ENCODE measurements at regions not wholly inside any gene's neighbourhood (a gene's known extent, or its start where the extent isn't known, plus 50 kb on each side); places are given as distances from the start of the nearest gene placed in this dataset.

GRCh38 chr13:103698000-103698399, 631.8 kb upstream of the SLC10A2 start:
- Mint-ChIP-seq H3K4me3 (no peak overlapping the region), H3K27me3 (ENCODE audit: insufficient read depth, low read depth, poor library complexity) (peaks cover 7% of the 10 kb centered on the region), H3K36me3 (ENCODE audit: low read depth) (no peaks in the 10 kb centered on the region), H3K9me3 (no peaks in the 10 kb centered on the region; the same call in 2 of the 3 replicates), H3K27ac (peak overlapping the region; percentile 48; the same call in 1 of the 2 replicates), H3K4me1 (peaks cover 15% of the 10 kb centered on the region; the same call in 2 of the 3 replicates)
- no peak for TF ChIP-seq NANOG (IDR thresholded peaks at IDR 0.05; ENCODE audit: borderline replicate concordance)
- TF ChIP-seq ZNF114 (CRISPR knock-in tag; IDR thresholded peaks at IDR 0.05) = no peak
- no peak for TF ChIP-seq ZNF462 (CRISPR knock-in tag; IDR thresholded peaks at IDR 0.05)
- TF ChIP-seq ZNF331 (CRISPR knock-in tag; IDR thresholded peaks at IDR 0.05; ENCODE audit: low read depth) = no peak
- TF ChIP-seq CTCF (conservative IDR thresholded peaks at IDR 0.05; ENCODE audit: low read depth in 2 of 2) = no peak
- TF ChIP-seq EZH2 (IDR thresholded peaks at IDR 0.05; ENCODE audit: low read depth, unreplicated experiment) = no peak
- TF ChIP-seq ETS1 (IDR thresholded peaks at IDR 0.05) = no peak
- no peak for TF ChIP-seq POLR2AphosphoS5 (IDR thresholded peaks at IDR 0.05; ENCODE audit: low read depth)
- no peak for TF ChIP-seq JUNB (IDR thresholded peaks at IDR 0.05; ENCODE audit: unreplicated experiment)
- TF ChIP-seq STAT1 (IDR thresholded peaks at IDR 0.05; ENCODE audit: unreplicated experiment) = no peak
- TF ChIP-seq EZH2phosphoT487 (IDR thresholded peaks at IDR 0.05; ENCODE audit: unreplicated experiment) = no peak
- TF ChIP-seq REST (IDR thresholded peaks at IDR 0.05; ENCODE audit: unreplicated experiment) = no peak
- no peak for TF ChIP-seq CREB1 (CRISPR knock-in tag; IDR thresholded peaks at IDR 0.05; ENCODE audit: low read depth)
- H3K27ac ChIP-seq (ENCODE audit: low read depth) = no peak overlapping the region
- H3F3A ChIP-seq (replicated peaks; ENCODE audit: low read depth) = no peaks in the 10 kb centered on the region
- H3K79me2 ChIP-seq (replicated peaks; ENCODE audit: insufficient read depth) = no peaks in the 10 kb centered on the region
- H3K4me2 ChIP-seq = no peak overlapping the region
- no peak for DNase-seq (ENCODE audit: low spot score)
- H3K4me3 ChIP-seq = no peak overlapping the region
- peaks cover 7% of the 10 kb centered on the region; the same call in 1 of the 2 replicates for H3K4me1 ChIP-seq (ENCODE audit: insufficient read depth)
- no peaks in the 10 kb centered on the region for H3K27me3 ChIP-seq (ENCODE audit: insufficient read depth)
- no peak for ATAC-seq
- H4K20me1 ChIP-seq (replicated peaks; ENCODE audit: insufficient read depth) = no peaks in the 10 kb centered on the region
- no peak overlapping the region for H2AFZ ChIP-seq
- H3K9me2 ChIP-seq (ENCODE audit: insufficient read depth) = 0 out of 2 replicates have a peak, but pooled peaks cover 2% of the 10 kb centered on the region
- no peaks in the 10 kb centered on the region for H3K36me3 ChIP-seq (ENCODE audit: insufficient read depth)

Data from GM23338 (cell line).